PC-9 (cell line): ENCODE measurements at regions not wholly inside any gene's neighbourhood (a gene's known extent, or its start where the extent isn't known, plus 50 kb on each side); places are given as distances from the start of the nearest gene placed in this dataset.

Source experiments
- BruUV-seq: library from RNA; stranded (reverse); fragments of 400-500 nt; replicated peaks from 2 replicates; lab custom pipeline; 2021; lab: Mats Ljungman, UMichigan
- CTCF ChIA-PET: fragments of 300-600 bp; sonication (Branson Sonifier 250); formaldehyde crosslinking; loops from one replicate; lab custom pipeline; 2022; ENCODE audit warnings: antibody characterized with exemption; lab: Charles Lee
- POLR2A ChIA-PET: fragments of 300-600 bp; sonication (Branson Sonifier 250); formaldehyde crosslinking; loops from one replicate; lab custom pipeline; 2022; ENCODE audit warnings: antibody characterized with exemption; ENCODE audit not compliant: unreplicated experiment; lab: Charles Lee
- DNase-seq, 2 experiments: peaks; one replicate each; pipeline versions ENCODE4 v3.0.0 to v3.0.0-alpha.2; 2015 to 2022; ENCODE audit warnings: mixed read lengths in 1 of 2
- H2AFZ ChIP-seq: fragments of 200-600 bp; sonication (generic); 2 replicates; pipeline ENCODE4 v1.8.1; 2017; ENCODE audit warnings: antibody characterized with exemption
- H3F3A ChIP-seq: fragments of 200-600 bp; sonication (generic); 2 replicates; pipeline ENCODE4 v1.8.1; 2017; ENCODE audit warnings: antibody characterized with exemption, mild to moderate bottlenecking, low read depth; ENCODE audit not compliant: insufficient read depth
- H3K27ac ChIP-seq: fragments of 200-600 bp; sonication (generic); 2 replicates; pipeline ENCODE4 v1.6.1; 2016; ENCODE audit warnings: mixed run types
- H3K27me3 ChIP-seq: fragments of 200-600 bp; sonication (generic); 2 replicates; pipeline ENCODE4 v1.6.1; 2016; ENCODE audit warnings: low read depth, mixed run types; ENCODE audit not compliant: insufficient read depth
- H3K36me3 ChIP-seq: fragments of 200-600 bp; sonication (generic); 2 replicates; pipeline ENCODE4 v1.6.1; 2016; ENCODE audit warnings: low read depth, mixed run types
- H3K4me1 ChIP-seq: fragments of 200-600 bp; sonication (generic); replicated peaks from 2 replicates; pipeline ENCODE4 v1.6.1; 2016; ENCODE audit warnings: mixed run types; ENCODE audit not compliant: insufficient read depth
- H3K4me2 ChIP-seq: fragments of 200-600 bp; sonication (generic); 2 replicates; pipeline ENCODE4 v1.6.1; 2017; ENCODE audit warnings: mixed run types
- H3K4me3 ChIP-seq: fragments of 200-600 bp; sonication (generic); 2 replicates; pipeline ENCODE4 v1.6.1; 2016; ENCODE audit warnings: mixed run types
- H3K79me2 ChIP-seq: fragments of 200-600 bp; sonication (generic); 2 replicates; pipeline ENCODE4 v1.6.1; 2017; ENCODE audit warnings: low read depth, mixed run types
- H3K9me2 ChIP-seq: fragments of 200-600 bp; sonication (generic); 2 replicates; pipeline ENCODE4 v1.8.1; 2017; ENCODE audit warnings: mild to moderate bottlenecking; ENCODE audit not compliant: insufficient read depth
- H3K9me3 ChIP-seq: fragments of 200-600 bp; sonication (generic); 2 replicates; pipeline ENCODE4 v1.8.1; 2016; ENCODE audit warnings: low read depth; ENCODE audit not compliant: insufficient read depth
- H4K20me1 ChIP-seq: fragments of 200-600 bp; sonication (generic); 2 replicates; pipeline ENCODE4 v1.8.1; 2017; ENCODE audit not compliant: insufficient read depth
- CTCF ChIP-seq: fragments of 200-600 bp; sonication (generic); conservative IDR thresholded peaks from 2 replicates; pipeline ENCODE4 v1.6.1; 2017; ENCODE audit warnings: mixed run types, antibody characterized with exemption, mild to moderate bottlenecking, moderate library complexity
- EZH2 ChIP-seq: fragments of 200-600 bp; sonication (generic); IDR thresholded peaks from 2 replicates; pipeline ENCODE4 v1.8.0; 2017; ENCODE audit warnings: antibody characterized with exemption, low read depth
- intact Hi-C: fragments of 100-400 bp; cut with micrococcal nuclease; formaldehyde crosslinking; loops from one replicate; pipeline ENCODE4 v1.10.0; 2022; ENCODE audit not compliant: unreplicated experiment

DNA sequence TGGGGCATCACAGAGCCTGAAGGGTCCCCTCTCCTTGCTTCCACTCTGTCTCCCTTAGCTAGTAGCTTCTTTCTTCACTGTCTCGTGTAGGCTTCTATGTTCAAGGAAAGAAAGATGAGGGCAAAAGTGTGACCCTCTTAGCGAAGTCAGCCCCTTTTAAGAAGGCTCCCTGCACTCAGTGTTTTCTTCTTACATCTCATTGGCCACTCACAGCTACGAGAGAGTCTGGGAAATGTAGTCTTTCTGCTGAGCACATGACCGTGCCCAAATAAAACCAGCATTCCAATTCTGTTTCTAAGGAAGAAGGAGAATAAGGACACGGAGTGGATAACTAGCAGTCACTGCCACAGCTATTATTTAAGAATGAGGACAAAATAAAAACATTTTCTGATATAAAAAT is 104.9 kb upstream of the TNR start:
- CTCF ChIA-PET: no interaction called here
- H3K27me3 ChIP-seq: peaks cover 16% of the 10 kb centered on the region; the same call in 1 of the 2 replicates

DNA sequence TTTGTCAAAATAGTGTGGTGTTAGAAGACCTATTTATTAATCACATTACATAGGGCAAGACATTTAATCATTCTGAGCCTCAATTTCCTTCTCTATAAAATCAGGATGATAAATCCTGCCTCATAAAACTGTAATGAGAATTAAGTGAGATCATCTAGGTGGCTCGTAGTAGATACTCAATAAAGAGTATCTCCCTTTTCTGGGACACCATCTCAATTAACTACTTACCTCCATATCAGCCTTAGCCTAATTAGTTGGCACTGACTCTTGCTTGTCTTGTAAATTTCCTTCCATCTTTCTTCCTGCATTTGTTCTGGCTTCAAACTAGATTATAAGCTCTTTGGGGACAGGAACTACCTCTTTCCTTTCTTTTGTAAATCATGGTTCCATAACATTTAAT is 102.6 kb upstream of the TNR start:
- no peak overlapping the region for H2AFZ ChIP-seq
- intact Hi-C loops: no loop called here
- H3K27ac ChIP-seq: no peak overlapping the region
- no peaks in the 10 kb centered on the region for H3K36me3 ChIP-seq
- no peaks in the 10 kb centered on the region for H4K20me1 ChIP-seq
- no peak overlapping the region for H3K4me2 ChIP-seq
- H3K4me1 ChIP-seq: no peaks in the 10 kb centered on the region
- TF ChIP-seq CTCF (no peak), EZH2 (no peak)
- ChIA-PET CTCF (no interaction called here), POLR2A (no interaction called here)
- no peak for DNase-seq
- no peaks in the 10 kb centered on the region for H3K9me3 ChIP-seq
- H3K4me3 ChIP-seq: no peak overlapping the region
- H3K79me2 ChIP-seq: no peaks in the 10 kb centered on the region
- no peaks in the 10 kb centered on the region for H3K9me2 ChIP-seq
- H3K27me3 ChIP-seq: peaks cover 4% of the 10 kb centered on the region; the same call in 1 of the 2 replicates
- BruUV-seq: no TSS peak
- H3F3A ChIP-seq: no peaks in the 10 kb centered on the region

More for the DNA sequence above, 104.9 kb upstream of the TNR start:
- POLR2A ChIA-PET: no interaction called here
- no peaks in the 10 kb centered on the region for H3K79me2 ChIP-seq
- no peaks in the 10 kb centered on the region for H3K4me1 ChIP-seq
- TF ChIP-seq EZH2 (no peak), CTCF (no peak)
- no peaks in the 10 kb centered on the region for H3K36me3 ChIP-seq
- H3K4me2 ChIP-seq: no peak overlapping the region
- no peaks in the 10 kb centered on the region for H4K20me1 ChIP-seq
- no peaks in the 10 kb centered on the region for H3K9me2 ChIP-seq
- H2AFZ ChIP-seq: no peak overlapping the region
- intact Hi-C loops: no loop called here
- no TSS peak for BruUV-seq
- no peaks in the 10 kb centered on the region for H3K9me3 ChIP-seq
- H3F3A ChIP-seq: no peaks in the 10 kb centered on the region
- DNase-seq: no peak
- H3K4me3 ChIP-seq: no peak overlapping the region
- H3K27ac ChIP-seq: no peak overlapping the region

- ChIA-PET CTCF (no interaction called here), POLR2A (no interaction called here)
- intact Hi-C loops: no loop called here
- Histone ChIP-seq H3K4me2 (no peak overlapping the region), H3K79me2 (no peaks in the 10 kb centered on the region), H3K4me3 (no peak overlapping the region), H3K9me2 (no peaks in the 10 kb centered on the region), H2AFZ (no peak overlapping the region), H3K36me3 (no peaks in the 10 kb centered on the region), H4K20me1 (no peaks in the 10 kb centered on the region), H3K27ac (no peak overlapping the region), H3K9me3 (no peaks in the 10 kb centered on the region), H3K27me3 (peaks cover 4% of the 10 kb centered on the region; the same call in 1 of the 2 replicates), H3K4me1 (no peaks in the 10 kb centered on the region; the same call in 1 of the 2 replicates), H3F3A (no peaks in the 10 kb centered on the region)
- TF ChIP-seq EZH2: no peak
- no peak for TF ChIP-seq CTCF
- no peak for DNase-seq
- no TSS peak for BruUV-seq
These were observed 101.9 kb upstream of the TNR start for GRCh38 chr1:175845338-175845737.
